ENCODE measurements at regions not wholly inside any gene's neighbourhood (a gene's known extent, or its start where the extent isn't known, plus 50 kb on each side); places are given as distances from the start of the nearest gene placed in this dataset.

GRCh38 chr1:96233422-96233821 lies 488.2 kb upstream of the PTBP2 start:
- intact Hi-C loops (cut with DNase I), result no loop called here

GRCh38 chr1:96234299-96234698 lies 487.3 kb upstream of the PTBP2 start:
- intact Hi-C loops (cut with DNase I), result no loop called here
- WGBS, 2 donors, result 22 to 23% methylated on average over 6 of the region's 6 CpGs
- ATAC-seq (ENCODE audit: low FRiP score) (peak; percentile 51), DNase-seq (peak; percentile 45 to 65)
- no peak overlapping the region for H3K4me3 ChIP-seq (ENCODE audit: low read length in 2 of 2)
- peaks cover 0 to 1% of the 10 kb centered on the region in 2 donors for H3K4me1 ChIP-seq (ENCODE audit: control insufficient read depth in 1 of 2, insufficient read depth in 2 of 2, low read length in 2 of 2)
- H3K27me3 ChIP-seq (ENCODE audit: control insufficient read depth in 1 of 2, insufficient read depth in 2 of 2, low read length in 1 of 2), result no peaks in the 10 kb centered on the region
- no peak overlapping the region for H3K27ac ChIP-seq (ENCODE audit: low read depth in 1 of 2, low read length in 2 of 2)
- H3K9me3 ChIP-seq (ENCODE audit: control insufficient read depth, low read length), result no peaks in the 10 kb centered on the region
- no peaks in the 10 kb centered on the region for H3K36me3 ChIP-seq (ENCODE audit: control insufficient read depth in 1 of 2, insufficient read depth in 2 of 2, low read length in 1 of 2)

More at GRCh38 chr1:96233422-96233821, 488.2 kb upstream of the PTBP2 start:
- Histone ChIP-seq H3K27ac (ENCODE audit: low read depth in 1 of 2, low read length in 2 of 2) (no peak overlapping the region), H3K27me3 (ENCODE audit: control insufficient read depth in 1 of 2, insufficient read depth in 2 of 2, low read length in 1 of 2) (no peaks in the 10 kb centered on the region), H3K4me1 (ENCODE audit: control insufficient read depth in 1 of 2, insufficient read depth in 2 of 2, low read length in 2 of 2) (peaks cover 0 to 1% of the 10 kb centered on the region in 2 donors), H3K9me3 (ENCODE audit: control insufficient read depth, low read length) (no peaks in the 10 kb centered on the region), H3K36me3 (ENCODE audit: control insufficient read depth in 1 of 2, insufficient read depth in 2 of 2, low read length in 1 of 2) (no peaks in the 10 kb centered on the region), H3K4me3 (ENCODE audit: low read length in 2 of 2) (no peak overlapping the region)
- WGBS, 2 donors, result 80 to 86% methylated on average over 3 of the region's 3 CpGs
- no peak for DNase-seq
- no peak for ATAC-seq (ENCODE audit: low FRiP score)

GRCh38 chr1:96236156-96236739 lies 485.3 kb upstream of the PTBP2 start:
- 29 to 32% methylated on average over 4 of the region's 4 CpGs for WGBS, 2 donors
- intact Hi-C loops (cut with DNase I), result no loop called here
- ATAC-seq (ENCODE audit: low FRiP score), result no peak

GRCh38 chr1:96238426-96238825 lies 483.2 kb upstream of the PTBP2 start:
- H3K36me3 ChIP-seq (ENCODE audit: control insufficient read depth in 1 of 2, insufficient read depth in 2 of 2, low read length in 1 of 2), result no peaks in the 10 kb centered on the region
- DNase-seq, result no peak
- no peak overlapping the region for H3K4me3 ChIP-seq (ENCODE audit: low read length in 2 of 2)
- H3K27me3 ChIP-seq (ENCODE audit: control insufficient read depth in 1 of 2, insufficient read depth in 2 of 2, low read length in 1 of 2), result no peaks in the 10 kb centered on the region
- WGBS, 2 donors, result 66 to 67% methylated on average over 4 of the region's 4 CpGs
- peaks cover 0 to 1% of the 10 kb centered on the region in 2 donors for H3K4me1 ChIP-seq (ENCODE audit: control insufficient read depth in 1 of 2, insufficient read depth in 2 of 2, low read length in 2 of 2)
- no peaks in the 10 kb centered on the region for H3K9me3 ChIP-seq (ENCODE audit: control insufficient read depth, low read length)
- intact Hi-C loops (cut with DNase I), result no loop called here
- no peak for ATAC-seq (ENCODE audit: low FRiP score)
- H3K27ac ChIP-seq (ENCODE audit: low read depth in 1 of 2, low read length in 2 of 2), result no peak overlapping the region

More at GRCh38 chr1:96236156-96236739, 485.3 kb upstream of the PTBP2 start:
- Histone ChIP-seq H3K9me3 (ENCODE audit: control insufficient read depth, low read length) (no peaks in the 10 kb centered on the region), H3K4me3 (ENCODE audit: low read length in 2 of 2) (no peak overlapping the region), H3K27me3 (ENCODE audit: control insufficient read depth in 1 of 2, insufficient read depth in 2 of 2, low read length in 1 of 2) (no peaks in the 10 kb centered on the region), H3K36me3 (ENCODE audit: control insufficient read depth in 1 of 2, insufficient read depth in 2 of 2, low read length in 1 of 2) (no peaks in the 10 kb centered on the region), H3K4me1 (ENCODE audit: control insufficient read depth in 1 of 2, insufficient read depth in 2 of 2, low read length in 2 of 2) (peaks cover 0 to 1% of the 10 kb centered on the region in 2 donors), H3K27ac (ENCODE audit: low read depth in 1 of 2, low read length in 2 of 2) (no peak overlapping the region)
- no peak for DNase-seq

DNA sequence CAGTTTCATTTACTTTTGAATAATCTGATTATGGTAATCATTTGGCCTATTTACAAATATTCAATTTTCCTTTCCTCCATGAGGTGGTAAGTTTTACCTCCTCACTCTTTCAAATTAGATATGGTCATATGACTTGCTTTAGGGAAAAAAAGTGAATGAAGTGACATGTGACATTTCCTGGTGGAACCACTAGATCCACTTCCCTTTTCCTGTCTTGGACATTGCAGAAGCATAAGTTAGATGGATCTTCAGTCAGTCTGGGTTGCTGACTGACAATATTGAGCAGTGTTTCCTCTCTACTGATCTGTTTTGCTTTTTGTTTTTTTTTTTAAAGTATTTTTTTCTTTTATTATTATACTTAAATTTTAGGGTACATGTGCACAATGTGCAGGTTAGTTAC lies 481.1 kb upstream of the PTBP2 start:
- H3K36me3 ChIP-seq (ENCODE audit: control insufficient read depth in 1 of 2, insufficient read depth in 2 of 2, low read length in 1 of 2), result no peaks in the 10 kb centered on the region
- H3K9me3 ChIP-seq (ENCODE audit: control insufficient read depth, low read length), result no peaks in the 10 kb centered on the region
- H3K4me3 ChIP-seq (ENCODE audit: low read length in 2 of 2), result no peak overlapping the region
- ATAC-seq (ENCODE audit: low FRiP score) (no peak), DNase-seq (no peak)
- H3K4me1 ChIP-seq (ENCODE audit: control insufficient read depth in 1 of 2, insufficient read depth in 2 of 2, low read length in 2 of 2), result no peaks in the 10 kb centered on the region
- intact Hi-C loops (cut with DNase I), result no loop called here
- no peak overlapping the region for H3K27ac ChIP-seq (ENCODE audit: low read depth in 1 of 2, low read length in 2 of 2)
- H3K27me3 ChIP-seq (ENCODE audit: control insufficient read depth in 1 of 2, insufficient read depth in 2 of 2, low read length in 1 of 2), result no peaks in the 10 kb centered on the region

DNA sequence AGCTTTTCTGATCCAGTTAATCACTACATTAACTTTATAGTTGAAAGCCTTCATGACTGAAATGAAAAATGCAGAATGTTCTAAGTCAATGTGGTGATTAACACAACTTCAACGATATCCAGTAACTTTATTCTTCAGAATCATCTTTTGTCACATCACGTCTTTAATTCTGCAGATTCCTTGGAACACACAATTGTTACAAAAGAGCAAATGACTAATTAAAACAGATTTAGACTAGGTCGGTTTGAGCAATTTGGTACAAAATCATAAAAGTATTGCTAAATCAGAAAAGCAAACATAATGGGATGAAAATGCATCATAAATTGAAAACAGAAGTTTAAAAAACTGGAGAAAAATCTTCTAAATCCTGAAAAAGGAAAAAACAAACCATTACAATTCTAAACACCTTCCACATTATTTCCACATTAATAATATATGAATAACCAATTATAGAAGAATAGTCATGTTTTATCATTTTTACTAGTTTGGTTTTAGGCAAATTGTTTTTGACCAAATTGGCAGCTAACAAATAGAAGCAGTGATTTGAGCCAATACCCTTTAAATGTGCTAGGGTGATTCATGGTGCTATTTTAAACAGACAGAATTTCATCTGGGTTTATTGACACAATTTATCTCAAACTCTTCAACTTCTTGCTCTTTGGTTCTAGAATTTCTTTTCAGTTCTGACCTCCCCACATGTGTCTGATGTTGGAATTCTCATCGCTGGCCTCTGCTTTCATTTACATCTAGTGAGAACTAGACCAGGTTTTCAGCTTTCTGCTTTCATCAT lies 468.1 kb upstream of the PTBP2 start:
- H3K4me3 ChIP-seq (ENCODE audit: low read length in 2 of 2), result no peak overlapping the region
- intact Hi-C loops (cut with DNase I), result no loop called here
- DNase-seq (no peak), ATAC-seq (ENCODE audit: low FRiP score) (peak; percentile 33)
- H3K27me3 ChIP-seq (ENCODE audit: control insufficient read depth in 1 of 2, insufficient read depth in 2 of 2, low read length in 1 of 2), result no peaks in the 10 kb centered on the region
- H3K9me3 ChIP-seq (ENCODE audit: control insufficient read depth, low read length), result no peaks in the 10 kb centered on the region
- no peak overlapping the region for H3K27ac ChIP-seq (ENCODE audit: low read depth in 1 of 2, low read length in 2 of 2)
- WGBS, 2 donors, result 48 to 49% methylated on average over 4 of the region's 4 CpGs
- no peaks in the 10 kb centered on the region for H3K36me3 ChIP-seq (ENCODE audit: control insufficient read depth in 1 of 2, insufficient read depth in 2 of 2, low read length in 1 of 2)
- no peaks in the 10 kb centered on the region for H3K4me1 ChIP-seq (ENCODE audit: control insufficient read depth in 1 of 2, insufficient read depth in 2 of 2, low read length in 2 of 2)

DNA sequence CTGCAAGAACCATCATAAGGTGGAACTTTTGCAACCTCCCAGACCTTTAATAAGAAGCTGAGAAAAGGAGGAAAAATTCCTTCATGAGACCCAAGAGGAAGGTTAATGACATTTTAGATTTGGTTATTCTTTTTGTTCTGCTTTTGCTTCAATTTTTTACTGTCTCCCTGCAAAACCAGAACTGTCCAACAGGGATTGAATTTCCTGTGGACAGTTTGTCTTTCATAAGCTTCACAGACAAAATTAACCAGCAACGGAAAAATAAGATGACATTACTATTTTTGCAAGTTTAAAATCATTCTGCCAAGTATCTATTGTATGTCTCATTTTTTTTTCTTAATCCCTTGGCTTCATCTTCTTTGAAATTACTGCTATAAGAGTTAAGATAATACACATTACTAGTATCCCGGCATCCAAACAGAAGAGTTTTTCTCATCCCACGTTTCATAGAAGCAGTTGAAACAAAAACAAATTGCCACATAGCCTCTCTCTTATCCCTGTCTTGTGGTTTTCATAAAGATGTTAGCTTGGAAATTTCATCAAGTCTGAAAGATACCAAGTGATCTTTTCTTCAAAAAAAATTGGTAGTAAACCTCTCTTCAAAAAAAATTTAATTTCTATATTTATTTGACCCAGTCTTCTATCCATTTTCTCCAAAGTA lies 465.3 kb upstream of the PTBP2 start:
- WGBS, 2 donors, result 53 to 59% methylated on average over 3 of the region's 3 CpGs
- H3K27ac ChIP-seq (ENCODE audit: low read depth in 1 of 2, low read length in 2 of 2), result no peak overlapping the region
- no peaks in the 10 kb centered on the region for H3K9me3 ChIP-seq (ENCODE audit: control insufficient read depth, low read length)
- ATAC-seq (ENCODE audit: low FRiP score), result no peak
- no peaks in the 10 kb centered on the region for H3K27me3 ChIP-seq (ENCODE audit: control insufficient read depth in 1 of 2, insufficient read depth in 2 of 2, low read length in 1 of 2)
- no peaks in the 10 kb centered on the region for H3K36me3 ChIP-seq (ENCODE audit: control insufficient read depth in 1 of 2, insufficient read depth in 2 of 2, low read length in 1 of 2)
- H3K4me1 ChIP-seq (ENCODE audit: control insufficient read depth in 1 of 2, insufficient read depth in 2 of 2, low read length in 2 of 2), result no peaks in the 10 kb centered on the region
- intact Hi-C loops (cut with DNase I), result no loop called here
- no peak for DNase-seq
- H3K4me3 ChIP-seq (ENCODE audit: low read length in 2 of 2), result no peak overlapping the region

DNA sequence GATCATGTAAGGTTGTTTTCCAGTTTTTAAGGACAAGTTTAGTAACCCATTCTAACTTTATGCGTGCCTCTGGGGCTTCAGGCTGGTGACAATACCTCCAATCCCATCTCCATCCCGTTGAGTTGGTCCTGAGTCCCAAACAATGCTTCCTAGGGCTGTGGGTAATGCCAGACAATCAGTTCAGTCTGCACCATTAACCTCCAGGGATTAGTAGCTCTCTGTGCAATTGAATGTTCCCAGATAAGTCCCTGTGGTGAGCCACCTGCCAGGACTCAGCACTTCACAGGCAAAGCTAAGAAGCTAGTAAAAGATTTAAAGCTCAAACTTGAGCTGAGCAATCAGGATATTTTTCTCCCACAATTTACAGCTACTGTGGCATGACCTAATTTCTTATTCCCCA lies 462.2 kb upstream of the PTBP2 start:
- intact Hi-C loops (cut with DNase I), result no loop called here
- Histone ChIP-seq H3K27ac (ENCODE audit: low read depth in 1 of 2, low read length in 2 of 2) (no peak overlapping the region), H3K9me3 (ENCODE audit: control insufficient read depth, low read length) (no peaks in the 10 kb centered on the region), H3K4me3 (ENCODE audit: low read length in 2 of 2) (no peak overlapping the region), H3K27me3 (ENCODE audit: control insufficient read depth in 1 of 2, insufficient read depth in 2 of 2, low read length in 1 of 2) (no peaks in the 10 kb centered on the region), H3K36me3 (ENCODE audit: control insufficient read depth in 1 of 2, insufficient read depth in 2 of 2, low read length in 1 of 2) (no peaks in the 10 kb centered on the region), H3K4me1 (ENCODE audit: control insufficient read depth in 1 of 2, insufficient read depth in 2 of 2, low read length in 2 of 2) (no peaks in the 10 kb centered on the region)
- 55 to 59% methylated on average over 2 of the region's 2 CpGs for WGBS, 2 donors
- ATAC-seq (ENCODE audit: low FRiP score) (no peak), DNase-seq (no peak)

DNA sequence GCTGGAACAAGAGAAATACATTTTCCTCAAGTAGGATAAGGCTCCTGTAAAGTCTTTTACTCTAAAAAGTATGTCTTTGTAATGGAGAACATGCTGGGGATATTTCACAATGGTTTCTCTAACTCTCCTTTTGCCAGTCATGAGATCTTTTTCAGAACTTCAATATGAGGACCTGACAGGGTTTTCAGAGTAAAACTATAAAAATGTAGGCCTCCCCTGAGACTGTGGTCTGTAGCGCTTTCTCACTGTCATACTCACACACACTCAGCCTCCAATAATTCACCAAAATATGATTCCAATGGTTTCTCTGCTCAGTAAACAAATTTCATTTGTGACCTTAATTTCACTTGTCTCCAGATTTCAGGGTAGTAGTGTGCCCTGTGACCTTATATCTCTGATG lies 440.1 kb upstream of the PTBP2 start:
- no peaks in the 10 kb centered on the region for H3K27me3 ChIP-seq (ENCODE audit: control insufficient read depth in 1 of 2, insufficient read depth in 2 of 2, low read length in 1 of 2)
- no peak overlapping the region for H3K27ac ChIP-seq (ENCODE audit: low read depth in 1 of 2, low read length in 2 of 2)
- no peaks in the 10 kb centered on the region for H3K9me3 ChIP-seq (ENCODE audit: control insufficient read depth, low read length)
- ATAC-seq (ENCODE audit: low FRiP score) (no peak), DNase-seq (no peak)
- intact Hi-C loops (cut with DNase I), result no loop called here
- 72 to 78% methylated on average over 1 of the region's 1 CpG for WGBS, 2 donors
- H3K4me3 ChIP-seq (ENCODE audit: low read length in 2 of 2), result no peak overlapping the region
- no peaks in the 10 kb centered on the region for H3K36me3 ChIP-seq (ENCODE audit: control insufficient read depth in 1 of 2, insufficient read depth in 2 of 2, low read length in 1 of 2)
- no peaks in the 10 kb centered on the region for H3K4me1 ChIP-seq (ENCODE audit: control insufficient read depth in 1 of 2, insufficient read depth in 2 of 2, low read length in 2 of 2)
